Stimulated activated CD8-positive, alpha-beta memory T cell treated with anti-CD3 and anti-CD28 coated beads, Interleukin-15, amount 100 ng/mL, for 1 hour (primary cell): ENCODE measurements at regions not wholly inside any gene's neighbourhood (a gene's known extent, or its start where the extent isn't known, plus 50 kb on each side); places are given as distances from the start of the nearest gene placed in this dataset.

ENCODE experiments used
- DNase-seq: peaks from one replicate; pipeline ENCODE4 v3.0.0-alpha.2; 2020; ENCODE audit warnings: low read depth

DNA sequence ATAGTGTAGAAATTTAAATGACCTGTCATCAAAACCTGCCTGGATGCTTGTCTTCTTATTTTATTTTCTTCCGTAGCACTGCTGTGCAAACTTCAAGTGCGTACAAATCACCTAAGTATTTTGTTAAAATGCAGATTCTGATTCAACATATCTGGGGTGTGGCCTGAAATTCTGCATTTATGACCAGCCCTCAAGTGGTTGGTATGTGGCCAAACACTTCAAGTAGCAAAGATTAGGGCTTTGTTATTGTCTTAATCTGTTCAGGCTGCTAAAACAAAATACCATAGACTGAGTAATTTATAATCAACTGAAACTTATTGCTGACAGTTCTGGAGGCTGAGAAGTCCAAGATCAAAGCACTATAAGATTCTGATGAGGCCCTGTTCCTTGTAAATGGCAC is 97.6 kb upstream of the LRRC3B start:
- DNase-seq, result no peak

GRCh38 chr3:26535151-26535550 is 87.4 kb upstream of the LRRC3B start:
- no peak for DNase-seq

DNA sequence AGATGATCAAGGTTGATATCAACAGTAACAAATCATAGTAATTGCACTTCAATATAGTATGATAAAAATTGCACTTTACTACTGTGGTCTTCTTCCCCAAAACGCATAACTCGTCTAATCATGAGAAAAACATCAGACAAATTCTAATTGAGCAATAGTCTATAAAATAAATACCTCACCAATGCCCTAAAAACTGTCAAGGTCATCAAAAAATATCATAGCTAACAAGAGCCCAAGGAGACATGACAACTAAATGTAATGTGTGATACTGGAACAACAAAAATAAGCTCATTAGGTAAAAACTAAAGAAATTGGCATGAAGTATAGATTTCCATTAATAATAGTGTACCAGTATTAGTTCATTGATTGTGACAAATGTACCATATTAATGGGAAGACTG is 85.6 kb upstream of the LRRC3B start:
- DNase-seq, result no peak

- DNase-seq, result no peak
Measured at GRCh38 chr3:26550413-26550812, 72.2 kb upstream of the LRRC3B start.

DNA sequence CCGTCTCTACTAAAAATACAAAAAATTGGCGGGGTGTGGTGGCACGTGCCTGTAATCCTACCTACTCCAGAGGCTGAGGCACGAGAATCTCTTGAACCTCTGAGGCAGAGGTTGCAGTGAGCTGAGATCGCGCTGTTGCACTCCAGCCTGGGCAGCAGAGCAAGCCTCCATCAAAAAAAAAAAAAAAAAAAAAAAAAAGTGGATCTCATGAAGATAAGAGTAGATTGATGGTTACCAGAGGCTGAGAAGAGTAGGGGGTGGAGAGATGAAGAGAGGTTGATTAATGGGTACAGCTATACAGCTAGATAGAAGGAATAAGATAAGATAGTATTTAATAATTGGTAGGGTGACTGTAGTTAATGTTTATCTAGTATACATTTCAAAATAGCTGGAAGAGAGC is 65.9 kb upstream of the LRRC3B start:
- DNase-seq, result no peak

DNA sequence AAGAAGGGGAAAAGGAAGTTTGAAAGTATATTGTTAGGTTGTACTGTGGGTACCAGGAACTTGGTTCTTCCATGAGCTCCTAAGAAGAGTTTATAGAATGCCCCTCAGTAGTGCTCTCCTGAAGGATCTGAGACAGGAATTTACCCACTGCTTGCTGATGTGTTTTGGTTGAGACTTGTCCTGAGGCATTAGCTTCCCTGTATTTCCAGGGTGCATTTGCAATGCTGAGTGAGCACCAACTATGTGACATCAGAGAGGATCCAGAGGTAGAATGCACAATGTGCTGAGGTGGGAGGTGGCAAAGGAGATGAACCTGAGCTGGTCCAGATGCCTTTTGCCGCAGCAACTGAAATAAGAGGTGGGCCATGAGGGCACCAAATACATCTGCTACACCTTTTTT is 64.3 kb upstream of the LRRC3B start:
- DNase-seq, result no peak

DNA sequence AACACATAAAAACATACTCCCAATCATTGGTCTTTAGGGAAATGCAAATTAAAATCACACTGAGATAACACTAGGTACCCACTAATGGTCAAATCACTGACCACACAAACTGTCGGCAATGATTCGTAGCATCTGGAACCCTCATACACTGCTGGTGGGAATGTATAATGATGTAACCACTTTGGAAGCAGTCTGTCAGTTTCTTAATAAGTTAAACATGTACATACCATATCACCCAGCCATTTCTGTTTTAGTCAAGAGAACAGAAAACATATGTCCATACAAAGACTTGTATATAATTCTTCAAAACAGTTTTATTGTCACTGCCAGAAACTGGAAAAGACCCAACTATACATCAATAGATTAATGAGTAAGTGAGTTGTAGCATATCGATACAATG is 63.3 kb upstream of the LRRC3B start:
- DNase-seq, result no peak

DNA sequence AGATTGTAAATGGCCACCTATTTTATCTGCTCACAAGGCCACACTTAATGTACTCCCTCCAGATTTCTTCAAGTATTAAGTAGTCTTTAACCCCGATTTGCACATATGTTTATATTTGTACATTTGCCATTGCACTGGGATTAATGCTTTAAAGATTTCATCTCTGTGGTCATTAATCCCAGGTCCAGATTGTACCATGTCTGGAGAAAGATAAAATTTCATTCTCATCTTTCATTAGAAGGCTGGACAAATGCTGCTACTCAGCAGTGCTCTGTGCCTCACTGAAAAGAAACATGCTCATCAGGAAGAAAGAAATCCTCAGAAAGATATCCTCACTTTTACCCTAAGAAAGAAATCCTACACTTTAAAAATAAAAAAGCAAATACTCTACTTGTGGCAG is 62.5 kb upstream of the LRRC3B start:
- no peak for DNase-seq

DNA sequence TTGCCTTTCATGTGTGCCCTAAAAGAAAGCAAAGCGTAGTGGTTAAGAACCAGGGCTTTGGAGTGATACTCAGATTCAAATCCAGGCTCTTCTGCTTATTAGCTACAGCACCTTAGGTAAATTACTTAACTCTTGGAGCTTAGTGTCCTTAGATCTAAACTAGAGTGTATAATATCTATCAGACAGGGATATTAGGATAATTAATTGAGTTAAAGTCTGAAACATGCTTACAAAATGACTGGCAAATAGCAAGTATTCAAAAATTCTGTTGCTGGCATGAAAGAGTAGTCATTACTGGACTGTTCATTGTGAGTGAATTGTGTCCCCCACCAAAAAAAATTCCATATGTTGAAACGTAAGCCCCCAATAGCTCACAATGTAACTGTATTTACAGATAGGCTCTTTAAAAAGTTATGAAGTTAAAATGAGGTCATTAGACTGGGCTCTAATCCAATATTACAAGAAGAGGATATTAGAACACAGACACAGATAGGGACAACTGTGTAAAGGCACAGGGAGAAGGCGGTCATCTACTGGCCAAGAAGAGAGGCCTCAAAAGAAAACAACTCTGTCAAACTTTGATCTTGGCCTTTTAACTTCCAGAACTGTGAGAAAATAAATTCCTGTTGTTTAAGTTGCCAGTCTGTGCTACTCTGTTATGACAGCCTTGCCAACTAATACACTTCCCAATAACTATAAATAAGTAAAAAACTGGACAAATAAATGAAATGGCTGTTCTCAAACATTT is 60.4 kb upstream of the LRRC3B start:
- DNase-seq, result no peak
